Activated T-helper 17 cell treated with anti-CD3 and anti-CD28 coated beads, Interleukin-2, amount 50 U/mL, for 72 hours (primary cell): ENCODE measurements at regions not wholly inside any gene's neighbourhood (a gene's known extent, or its start where the extent isn't known, plus 50 kb on each side); places are given as distances from the start of the nearest gene placed in this dataset.

Experiments
- ATAC-seq: fragments of 150-1000 bp; cut with Tn5 transposase; replicated peaks from 2 replicates; pipeline ENCODE4 v1.10.0; 2021; ENCODE audit warnings: mild to moderate bottlenecking, moderate library complexity
- H3K27ac Mint-ChIP-seq: one replicate; pipeline ENCODE4 v1.8.0; 2022; ENCODE audit warnings: mixed read lengths
- H3K27me3 Mint-ChIP-seq: one replicate; pipeline ENCODE4 v1.8.0; 2022; ENCODE audit warnings: mixed read lengths
- H3K36me3 Mint-ChIP-seq: one replicate; pipeline ENCODE4 v1.8.0; 2022; ENCODE audit warnings: low read depth, mild to moderate bottlenecking, mixed read lengths
- H3K4me1 Mint-ChIP-seq: one replicate; pipeline ENCODE4 v1.8.0; 2022; ENCODE audit warnings: mixed read lengths
- H3K4me3 Mint-ChIP-seq: one replicate; pipeline ENCODE4 v1.8.0; 2022; ENCODE audit warnings: mild to moderate bottlenecking, mixed read lengths
- H3K9me3 Mint-ChIP-seq: one replicate; pipeline ENCODE4 v1.8.0; 2022; ENCODE audit warnings: mixed read lengths

- Mint-ChIP-seq H3K4me1 (peaks cover 5% of the 10 kb centered on the region), H3K4me3 (no peak overlapping the region), H3K27me3 (peaks cover 17% of the 10 kb centered on the region), H3K36me3 (no peaks in the 10 kb centered on the region), H3K27ac (no peak overlapping the region), H3K9me3 (no peaks in the 10 kb centered on the region)
- ATAC-seq: no peak
These were observed 289.0 kb downstream of the GLRX3 start for GRCh38 chr10:130425169-130425568.

GRCh38 chr10:130425881-130426435, 289.8 kb downstream of the GLRX3 start:
- Mint-ChIP-seq H3K27me3 (peaks cover 17% of the 10 kb centered on the region), H3K4me1 (peaks cover 5% of the 10 kb centered on the region), H3K9me3 (no peaks in the 10 kb centered on the region), H3K27ac (no peak overlapping the region), H3K4me3 (no peak overlapping the region), H3K36me3 (no peaks in the 10 kb centered on the region)
- no peak for ATAC-seq

- Mint-ChIP-seq H3K36me3 (no peaks in the 10 kb centered on the region), H3K27me3 (peaks cover 14% of the 10 kb centered on the region), H3K9me3 (no peaks in the 10 kb centered on the region), H3K4me1 (peaks cover 5% of the 10 kb centered on the region), H3K27ac (no peak overlapping the region), H3K4me3 (no peak overlapping the region)
- ATAC-seq: no peak
These were observed 291.1 kb downstream of the GLRX3 start for GRCh38 chr10:130427216-130427722.

GRCh38 chr10:130428936-130429335, 292.7 kb downstream of the GLRX3 start:
- no peak overlapping the region for H3K27ac Mint-ChIP-seq
- peaks cover 6% of the 10 kb centered on the region for H3K27me3 Mint-ChIP-seq
- no peaks in the 10 kb centered on the region for H3K9me3 Mint-ChIP-seq
- H3K36me3 Mint-ChIP-seq: no peaks in the 10 kb centered on the region
- no peak for ATAC-seq
- H3K4me3 Mint-ChIP-seq: no peak overlapping the region
- peaks cover 5% of the 10 kb centered on the region for H3K4me1 Mint-ChIP-seq

GRCh38 chr10:130429809-130430208, 293.6 kb downstream of the GLRX3 start:
- Mint-ChIP-seq H3K27me3 (peaks cover 6% of the 10 kb centered on the region), H3K36me3 (no peaks in the 10 kb centered on the region), H3K27ac (no peak overlapping the region), H3K9me3 (no peaks in the 10 kb centered on the region), H3K4me1 (peaks cover 5% of the 10 kb centered on the region), H3K4me3 (no peak overlapping the region)
- ATAC-seq: no peak

GRCh38 chr10:130430291-130430690, 294.1 kb downstream of the GLRX3 start:
- ATAC-seq: no peak
- Mint-ChIP-seq H3K4me1 (peaks cover 5% of the 10 kb centered on the region), H3K9me3 (no peaks in the 10 kb centered on the region), H3K27ac (no peak overlapping the region), H3K36me3 (no peaks in the 10 kb centered on the region), H3K4me3 (no peak overlapping the region), H3K27me3 (peaks cover 6% of the 10 kb centered on the region)

- H3K4me1 Mint-ChIP-seq: peaks cover 5% of the 10 kb centered on the region
- H3K9me3 Mint-ChIP-seq: no peaks in the 10 kb centered on the region
- H3K4me3 Mint-ChIP-seq: no peak overlapping the region
- H3K27me3 Mint-ChIP-seq: peaks cover 6% of the 10 kb centered on the region
- H3K36me3 Mint-ChIP-seq: no peaks in the 10 kb centered on the region
- no peak overlapping the region for H3K27ac Mint-ChIP-seq
- ATAC-seq: no peak
These were observed 294.9 kb downstream of the GLRX3 start for GRCh38 chr10:130430852-130431704.

GRCh38 chr10:130432271-130432670, 296.1 kb downstream of the GLRX3 start:
- no peak for ATAC-seq
- no peaks in the 10 kb centered on the region for H3K36me3 Mint-ChIP-seq
- peaks cover under 1% of the 10 kb centered on the region for H3K4me1 Mint-ChIP-seq
- H3K27me3 Mint-ChIP-seq: peaks cover 2% of the 10 kb centered on the region
- H3K4me3 Mint-ChIP-seq: no peak overlapping the region
- no peaks in the 10 kb centered on the region for H3K9me3 Mint-ChIP-seq
- no peak overlapping the region for H3K27ac Mint-ChIP-seq

- Mint-ChIP-seq H3K4me3 (no peak overlapping the region), H3K4me1 (no peaks in the 10 kb centered on the region), H3K27ac (no peak overlapping the region), H3K27me3 (no peaks in the 10 kb centered on the region), H3K9me3 (no peaks in the 10 kb centered on the region), H3K36me3 (no peaks in the 10 kb centered on the region)
- no peak for ATAC-seq
These were observed 296.7 kb downstream of the GLRX3 start for GRCh38 chr10:130432850-130433249.

GRCh38 chr10:130434446-130435385, 298.5 kb downstream of the GLRX3 start:
- no peaks in the 10 kb centered on the region for H3K27me3 Mint-ChIP-seq
- H3K4me1 Mint-ChIP-seq: no peaks in the 10 kb centered on the region
- H3K27ac Mint-ChIP-seq: no peak overlapping the region
- H3K4me3 Mint-ChIP-seq: no peak overlapping the region
- no peaks in the 10 kb centered on the region for H3K9me3 Mint-ChIP-seq
- no peak for ATAC-seq
- no peaks in the 10 kb centered on the region for H3K36me3 Mint-ChIP-seq

GRCh38 chr10:130435961-130436360, 299.8 kb downstream of the GLRX3 start:
- no peak overlapping the region for H3K27ac Mint-ChIP-seq
- H3K27me3 Mint-ChIP-seq: no peaks in the 10 kb centered on the region
- no peaks in the 10 kb centered on the region for H3K9me3 Mint-ChIP-seq
- H3K36me3 Mint-ChIP-seq: no peaks in the 10 kb centered on the region
- ATAC-seq: no peak
- no peaks in the 10 kb centered on the region for H3K4me1 Mint-ChIP-seq
- no peak overlapping the region for H3K4me3 Mint-ChIP-seq

GRCh38 chr10:130438861-130439260, 302.7 kb downstream of the GLRX3 start:
- ATAC-seq: no peak
- no peak overlapping the region for H3K4me3 Mint-ChIP-seq
- H3K4me1 Mint-ChIP-seq: no peaks in the 10 kb centered on the region
- H3K36me3 Mint-ChIP-seq: no peaks in the 10 kb centered on the region
- H3K27ac Mint-ChIP-seq: no peak overlapping the region
- H3K9me3 Mint-ChIP-seq: no peaks in the 10 kb centered on the region
- H3K27me3 Mint-ChIP-seq: no peaks in the 10 kb centered on the region

GRCh38 chr10:130439766-130440165, 303.6 kb downstream of the GLRX3 start:
- no peaks in the 10 kb centered on the region for H3K4me1 Mint-ChIP-seq
- no peaks in the 10 kb centered on the region for H3K36me3 Mint-ChIP-seq
- no peak overlapping the region for H3K4me3 Mint-ChIP-seq
- H3K27me3 Mint-ChIP-seq: no peaks in the 10 kb centered on the region
- no peaks in the 10 kb centered on the region for H3K9me3 Mint-ChIP-seq
- H3K27ac Mint-ChIP-seq: no peak overlapping the region
- no peak for ATAC-seq

- no peaks in the 10 kb centered on the region for H3K27me3 Mint-ChIP-seq
- H3K36me3 Mint-ChIP-seq: no peaks in the 10 kb centered on the region
- no peaks in the 10 kb centered on the region for H3K9me3 Mint-ChIP-seq
- H3K4me1 Mint-ChIP-seq: no peaks in the 10 kb centered on the region
- no peak overlapping the region for H3K27ac Mint-ChIP-seq
- H3K4me3 Mint-ChIP-seq: no peak overlapping the region
- ATAC-seq: no peak
These were observed 304.3 kb downstream of the GLRX3 start for GRCh38 chr10:130440494-130440893.
